ENCODE measurements at regions not wholly inside any gene's neighbourhood (a gene's known extent, or its start where the extent isn't known, plus 50 kb on each side); places are given as distances from the start of the nearest gene placed in this dataset.

GRCh38 chr2:236359426-236360045 lies 95.3 kb upstream of the ASB18 start:
- no peak for TF ChIP-seq CTCF (IDR thresholded peaks at IDR 0.05; ENCODE audit: insufficient read depth, low read length, poor library complexity, severe bottlenecking)
- H3K36me3 ChIP-seq (ENCODE audit: control insufficient read depth, insufficient read depth, low read length): no peaks in the 10 kb centered on the region
- H3K27me3 ChIP-seq (replicated peaks; ENCODE audit: control insufficient read depth, insufficient read depth, low read length): no peaks in the 10 kb centered on the region; the same call in 1 of the 2 replicates
- DNase-seq (ENCODE audit: extremely low read depth, insufficient read length): no peak
- no peak overlapping the region for H3K4me3 ChIP-seq (replicated peaks; ENCODE audit: low read depth, low read length)

GRCh38 chr2:236360496-236360895 lies 96.3 kb upstream of the ASB18 start:
- no peak for TF ChIP-seq CTCF (IDR thresholded peaks at IDR 0.05; ENCODE audit: insufficient read depth, low read length, poor library complexity, severe bottlenecking)
- H3K4me3 ChIP-seq (replicated peaks; ENCODE audit: low read depth, low read length): no peak overlapping the region
- no peak for DNase-seq (ENCODE audit: extremely low read depth, insufficient read length)
- H3K27me3 ChIP-seq (replicated peaks; ENCODE audit: control insufficient read depth, insufficient read depth, low read length): no peaks in the 10 kb centered on the region; the same call in 1 of the 2 replicates
- H3K36me3 ChIP-seq (ENCODE audit: control insufficient read depth, insufficient read depth, low read length): no peaks in the 10 kb centered on the region

- no peak overlapping the region for H3K4me3 ChIP-seq (replicated peaks; ENCODE audit: low read depth, low read length)
- DNase-seq (ENCODE audit: extremely low read depth, insufficient read length): no peak
- peaks cover 1% of the 10 kb centered on the region; the same call in 1 of the 2 replicates for H3K27me3 ChIP-seq (replicated peaks; ENCODE audit: control insufficient read depth, insufficient read depth, low read length)
- no peak for TF ChIP-seq CTCF (IDR thresholded peaks at IDR 0.05; ENCODE audit: insufficient read depth, low read length, poor library complexity, severe bottlenecking)
- H3K36me3 ChIP-seq (ENCODE audit: control insufficient read depth, insufficient read depth, low read length): no peaks in the 10 kb centered on the region
Measured at GRCh38 chr2:236363711-236364277, 99.6 kb upstream of the ASB18 start.

GRCh38 chr2:236365258-236366048 lies 101.2 kb upstream of the ASB18 start:
- Histone ChIP-seq H3K27me3 (replicated peaks; ENCODE audit: control insufficient read depth, insufficient read depth, low read length) (peaks cover 3% of the 10 kb centered on the region), H3K4me3 (replicated peaks; ENCODE audit: low read depth, low read length) (no peak overlapping the region), H3K36me3 (ENCODE audit: control insufficient read depth, insufficient read depth, low read length) (no peaks in the 10 kb centered on the region)
- no peak for DNase-seq (ENCODE audit: extremely low read depth, insufficient read length)
- no peak for TF ChIP-seq CTCF (IDR thresholded peaks at IDR 0.05; ENCODE audit: insufficient read depth, low read length, poor library complexity, severe bottlenecking)

GRCh38 chr2:236366049-236366387 lies 101.8 kb upstream of the ASB18 start:
- H3K4me3 ChIP-seq (replicated peaks; ENCODE audit: low read depth, low read length): no peak overlapping the region

More at GRCh38 chr2:236366049-236366387, 101.8 kb upstream of the ASB18 start:
- no peak for TF ChIP-seq CTCF (IDR thresholded peaks at IDR 0.05; ENCODE audit: insufficient read depth, low read length, poor library complexity, severe bottlenecking)
- Histone ChIP-seq H3K27me3 (replicated peaks; ENCODE audit: control insufficient read depth, insufficient read depth, low read length) (peaks cover 3% of the 10 kb centered on the region), H3K36me3 (ENCODE audit: control insufficient read depth, insufficient read depth, low read length) (no peaks in the 10 kb centered on the region)
- no peak for DNase-seq (ENCODE audit: extremely low read depth, insufficient read length)

Measured in GM06990 (cell line).